ENCODE measurements at regions not wholly inside any gene's neighbourhood (a gene's known extent, or its start where the extent isn't known, plus 50 kb on each side); places are given as distances from the start of the nearest gene placed in this dataset.

GRCh38 chr3:90253131-90253530 is 1145.7 kb downstream of the EPHA3 start:
- DNase-seq, result no peak

- no peak for DNase-seq
These were observed 1154.3 kb downstream of the EPHA3 start for GRCh38 chr3:90261481-90262433.

Data from GF-D8 (cell line).